SK-N-SH (cell line): ENCODE measurements at regions not wholly inside any gene's neighbourhood (a gene's known extent, or its start where the extent isn't known, plus 50 kb on each side); places are given as distances from the start of the nearest gene placed in this dataset.

Experiments
- CTCF ChIA-PET: fragments of 300-600, 350-600 bp; formaldehyde crosslinking; extraction: SDS; loops from one replicate; lab custom pipeline; 2021; lab: Yijun Ruan, JAX
- POLR2A ChIA-PET: fragments of 350-600 bp; sonication (Branson Sonifier 250); formaldehyde crosslinking; extraction: SDS; loops from one replicate; lab custom pipeline; 2020; ENCODE audit warnings: antibody characterized with exemption, inconsistent platforms; lab: Yijun Ruan, JAX
- DNase-seq: peaks from one replicate; pipeline ENCODE4 v3.0.0; 2012
- H2AFZ ChIP-seq: fragments of 200-600 bp; sonication (generic); 2 replicates; pipeline ENCODE4 v1.8.1; 2016; ENCODE audit warnings: antibody characterized with exemption, mild to moderate bottlenecking, low read depth
- H3F3A ChIP-seq: fragments of 200-600 bp; sonication (generic); replicated peaks from 2 replicates; pipeline ENCODE3; 2016; ENCODE audit warnings: antibody characterized with exemption, mild to moderate bottlenecking; ENCODE audit not compliant: insufficient read depth
- H3K27ac ChIP-seq, 2 experiments: fragments of 200-500 bp in 1 of 2; fragments of 200-600 bp in 1 of 2; sonication (Bioruptor generic) in 1 of 2; sonication (generic), shearing (Covaris generic) in 1 of 2; 2 replicates each; pipeline versions ENCODE4 v1.5.1 to v1.6.1; 2014 to 2016; ENCODE audit warnings: low read depth in 2 of 2, inconsistent platforms in 1 of 2, low read length in 1 of 2, mild to moderate bottlenecking in 1 of 2, mixed read lengths in 1 of 2
- H3K27me3 ChIP-seq: fragments of 200-600 bp; sonication (generic), shearing (Covaris generic); 2 replicates; pipeline ENCODE4 v1.6.1; 2016; ENCODE audit warnings: mixed run types; ENCODE audit not compliant: insufficient read depth
- H3K36me3 ChIP-seq, 2 experiments: fragments of 200-500 bp in 1 of 2; fragments of 200-600 bp in 1 of 2; sonication (Bioruptor generic) in 1 of 2; sonication (generic) in 1 of 2; replicated peaks in 1 of 2; 2 replicates each; pipeline versions ENCODE3 to v1.5.1; 2014 to 2016; ENCODE audit warnings: low read length in 1 of 2, mild to moderate bottlenecking in 1 of 2; ENCODE audit not compliant: insufficient read depth in 2 of 2, control insufficient read depth in 1 of 2
- H3K4me1 ChIP-seq, 2 experiments: fragments of 200-500 bp in 1 of 2; fragments of 200-600 bp in 1 of 2; sonication (Bioruptor generic) in 1 of 2; sonication (generic), shearing (Covaris generic) in 1 of 2; 2 replicates each; pipeline versions ENCODE4 v1.5.1 to v1.6.1; 2014 to 2016; ENCODE audit warnings: low read depth in 1 of 2, low read length in 1 of 2, mixed run types in 1 of 2; ENCODE audit not compliant: insufficient read depth in 2 of 2, control insufficient read depth in 1 of 2
- H3K4me2 ChIP-seq: fragments of 200-600 bp; sonication (generic), shearing (Covaris generic); 2 replicates; pipeline ENCODE4 v1.6.1; 2017; ENCODE audit warnings: mixed run types
- H3K4me3 ChIP-seq, 2 experiments: fragments of 200-500 bp in 1 of 2; fragments of 200-600 bp in 1 of 2; sonication (Bioruptor generic) in 1 of 2; sonication (generic), shearing (Covaris generic) in 1 of 2; 2 replicates each; pipeline versions ENCODE4 v1.5.1 to v1.8.1; 2014 to 2016; ENCODE audit warnings: low read depth in 2 of 2, inconsistent platforms in 1 of 2, low read length in 1 of 2, mild to moderate bottlenecking in 1 of 2, mixed read lengths in 1 of 2, moderate library complexity in 1 of 2
- H3K79me2 ChIP-seq: fragments of 200-600 bp; sonication (generic); 2 replicates; pipeline ENCODE4 v1.8.1; 2017; ENCODE audit warnings: mild to moderate bottlenecking; ENCODE audit not compliant: insufficient read depth
- H3K9ac ChIP-seq: fragments of 200-600 bp; sonication (generic); 2 replicates; pipeline ENCODE4 v1.6.1; 2017; ENCODE audit warnings: mixed run types
- H3K9me2 ChIP-seq: fragments of 200-600 bp; sonication (generic); 2 replicates; pipeline ENCODE4 v1.6.1; 2017; ENCODE audit warnings: mixed run types
- H3K9me3 ChIP-seq: fragments of 200-600 bp; sonication (generic); 2 replicates; pipeline ENCODE4 v1.6.1; 2017; ENCODE audit warnings: mixed run types, mild to moderate bottlenecking, moderate library complexity
- H4K20me1 ChIP-seq: fragments of 200-600 bp; sonication (generic); 2 replicates; pipeline ENCODE4 v1.6.1; 2017; ENCODE audit warnings: mild to moderate bottlenecking, mixed run types; ENCODE audit not compliant: insufficient read depth
- EP300 ChIP-seq, 2 experiments: IDR thresholded peaks; 2 replicates each; pipeline versions ENCODE4 v1.4.0 to v1.6.1; 2012; ENCODE audit warnings: borderline replicate concordance in 1 of 2, low read depth in 1 of 2, low read length in 1 of 2
- GATA2 ChIP-seq: sonication (generic); formaldehyde crosslinking; IDR thresholded peaks from 2 replicates; pipeline ENCODE4 v1.5.0; 2020; ENCODE audit warnings: mild to moderate bottlenecking, missing genetic modification reagents
- MXI1 ChIP-seq: IDR thresholded peaks from 2 replicates; pipeline ENCODE4 v1.6.1; 2012; ENCODE audit warnings: mild to moderate bottlenecking, low read depth, low read length, improper control_type of control experiment
- NFIC ChIP-seq: IDR thresholded peaks from 2 replicates; pipeline ENCODE4 v1.4.0; 2012; ENCODE audit warnings: borderline replicate concordance
- NRF1 ChIP-seq: IDR thresholded peaks from 2 replicates; pipeline ENCODE4 v1.6.1; 2012; ENCODE audit warnings: low read depth, mild to moderate bottlenecking, low read length
- RAD21 ChIP-seq: IDR thresholded peaks from 2 replicates; pipeline ENCODE4 v1.6.1; 2012; ENCODE audit warnings: mild to moderate bottlenecking, low read length
- RFX5 ChIP-seq: IDR thresholded peaks from 2 replicates; pipeline ENCODE4 v1.6.1; 2012; ENCODE audit warnings: mild to moderate bottlenecking, improper control_type of control experiment, low read length
- SIN3A ChIP-seq: IDR thresholded peaks from 2 replicates; pipeline ENCODE4 v1.6.1; 2012; ENCODE audit warnings: low read depth, mild to moderate bottlenecking, low read length, moderate library complexity, borderline replicate concordance
- TEAD4 ChIP-seq: IDR thresholded peaks from 2 replicates; pipeline ENCODE4 v1.4.0; 2012; ENCODE audit warnings: mild to moderate bottlenecking, borderline replicate concordance; ENCODE audit not compliant: insufficient read depth
- WGBS: methylation state at CpG from one replicate; pipeline ENCODE4 v1.1.6; 2017; ENCODE audit warnings: low lambda C conversion rate; 5-methylcytosine and 5-hydroxymethylcytosine counted together
- TF ChIP-seq, protein P1 (sequence below): IDR thresholded peaks from 2 replicates; pipeline ENCODE4 v1.6.1; 2012; ENCODE audit warnings: mild to moderate bottlenecking, low read depth, low read length, moderate library complexity
- TF ChIP-seq, protein P2 (sequence below): IDR thresholded peaks from 2 replicates; pipeline ENCODE4 v1.4.0; 2012; ENCODE audit warnings: low read depth, borderline replicate concordance

DNA sequence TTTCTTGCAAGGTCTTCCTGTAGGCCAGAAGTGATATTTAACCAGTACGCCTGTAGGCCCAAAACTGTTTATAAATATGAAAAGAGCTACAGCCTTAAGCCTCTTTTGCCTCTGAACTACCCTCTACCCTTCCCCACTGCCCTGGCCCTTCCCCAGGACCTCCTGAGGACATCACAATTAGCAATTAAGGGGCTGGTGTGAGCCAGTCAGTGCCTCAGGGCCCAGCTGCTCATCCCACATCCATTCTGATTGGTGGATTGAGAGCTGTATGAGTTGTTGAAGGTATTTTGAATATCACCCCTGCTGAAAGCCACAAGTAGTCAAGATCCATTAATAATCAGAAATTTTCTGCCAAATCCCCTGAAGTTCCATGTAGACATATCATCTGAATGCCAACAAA, 126.3 kb upstream of the TACR1 start:
- Histone ChIP-seq H3K9me3 (no peaks in the 10 kb centered on the region), H3K9ac (no peak overlapping the region), H3K9me2 (no peaks in the 10 kb centered on the region), H4K20me1 (no peaks in the 10 kb centered on the region), H3K79me2 (no peaks in the 10 kb centered on the region), H2AFZ (no peak overlapping the region), H3K36me3 (no peaks in the 10 kb centered on the region), H3K4me3 (no peak overlapping the region), H3K27me3 (no peaks in the 10 kb centered on the region; the same call in 1 of the 2 replicates), H3F3A (no peaks in the 10 kb centered on the region), H3K27ac (no peak overlapping the region), H3K4me2 (no peak overlapping the region), H3K4me1 (peaks cover 0 to 10% of the 10 kb centered on the region in 2 experiments; a peak in 1 of 4 replicates)
- DNase-seq = no peak
- 62% methylated on average over 1 of the region's 1 CpG for WGBS
- TF ChIP-seq NFIC = no peak
- TF ChIP-seq, protein P1, sequence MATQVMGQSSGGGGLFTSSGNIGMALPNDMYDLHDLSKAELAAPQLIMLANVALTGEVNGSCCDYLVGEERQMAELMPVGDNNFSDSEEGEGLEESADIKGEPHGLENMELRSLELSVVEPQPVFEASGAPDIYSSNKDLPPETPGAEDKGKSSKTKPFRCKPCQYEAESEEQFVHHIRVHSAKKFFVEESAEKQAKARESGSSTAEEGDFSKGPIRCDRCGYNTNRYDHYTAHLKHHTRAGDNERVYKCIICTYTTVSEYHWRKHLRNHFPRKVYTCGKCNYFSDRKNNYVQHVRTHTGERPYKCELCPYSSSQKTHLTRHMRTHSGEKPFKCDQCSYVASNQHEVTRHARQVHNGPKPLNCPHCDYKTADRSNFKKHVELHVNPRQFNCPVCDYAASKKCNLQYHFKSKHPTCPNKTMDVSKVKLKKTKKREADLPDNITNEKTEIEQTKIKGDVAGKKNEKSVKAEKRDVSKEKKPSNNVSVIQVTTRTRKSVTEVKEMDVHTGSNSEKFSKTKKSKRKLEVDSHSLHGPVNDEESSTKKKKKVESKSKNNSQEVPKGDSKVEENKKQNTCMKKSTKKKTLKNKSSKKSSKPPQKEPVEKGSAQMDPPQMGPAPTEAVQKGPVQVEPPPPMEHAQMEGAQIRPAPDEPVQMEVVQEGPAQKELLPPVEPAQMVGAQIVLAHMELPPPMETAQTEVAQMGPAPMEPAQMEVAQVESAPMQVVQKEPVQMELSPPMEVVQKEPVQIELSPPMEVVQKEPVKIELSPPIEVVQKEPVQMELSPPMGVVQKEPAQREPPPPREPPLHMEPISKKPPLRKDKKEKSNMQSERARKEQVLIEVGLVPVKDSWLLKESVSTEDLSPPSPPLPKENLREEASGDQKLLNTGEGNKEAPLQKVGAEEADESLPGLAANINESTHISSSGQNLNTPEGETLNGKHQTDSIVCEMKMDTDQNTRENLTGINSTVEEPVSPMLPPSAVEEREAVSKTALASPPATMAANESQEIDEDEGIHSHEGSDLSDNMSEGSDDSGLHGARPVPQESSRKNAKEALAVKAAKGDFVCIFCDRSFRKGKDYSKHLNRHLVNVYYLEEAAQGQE = no peak
- TF ChIP-seq RAD21 = no peak
- no peak for TF ChIP-seq MXI1
- TF ChIP-seq, protein P2, sequence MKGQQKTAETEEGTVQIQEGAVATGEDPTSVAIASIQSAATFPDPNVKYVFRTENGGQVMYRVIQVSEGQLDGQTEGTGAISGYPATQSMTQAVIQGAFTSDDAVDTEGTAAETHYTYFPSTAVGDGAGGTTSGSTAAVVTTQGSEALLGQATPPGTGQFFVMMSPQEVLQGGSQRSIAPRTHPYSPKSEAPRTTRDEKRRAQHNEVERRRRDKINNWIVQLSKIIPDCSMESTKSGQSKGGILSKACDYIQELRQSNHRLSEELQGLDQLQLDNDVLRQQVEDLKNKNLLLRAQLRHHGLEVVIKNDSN = no peak
- no peak for TF ChIP-seq SIN3A
- ChIA-PET CTCF (interaction anchor here (0.8 to 1.0 kb wide), 2 partner anchors 13 to 38 kb away, joined by 3 read pairs; no protein-coding TSS in a partner anchor), POLR2A (no interaction called here)

DNA sequence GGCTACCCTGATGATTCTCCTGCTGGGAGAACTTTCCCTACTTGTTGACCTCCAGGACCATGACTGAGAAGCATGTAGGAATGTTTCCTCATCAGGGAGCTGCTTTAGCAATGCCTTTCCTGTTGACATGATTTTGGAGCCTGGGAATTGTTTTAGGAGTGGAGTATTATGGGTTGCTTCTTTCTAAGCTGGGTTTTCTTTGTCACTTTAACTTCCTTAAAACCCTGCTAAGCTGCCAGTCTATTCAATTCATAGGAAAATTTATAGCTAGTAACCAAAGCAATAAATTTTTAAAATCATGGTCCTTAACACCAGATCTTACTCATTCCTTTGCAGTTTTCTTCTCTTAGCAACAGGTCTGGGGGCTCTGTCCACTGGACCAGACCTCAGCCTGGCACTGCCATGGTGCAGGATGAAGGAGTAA, 125.6 kb upstream of the TACR1 start:
- no peak overlapping the region for H3K4me2 ChIP-seq
- no peak overlapping the region for H3K4me3 ChIP-seq
- H3K9me2 ChIP-seq = no peaks in the 10 kb centered on the region
- H3K9ac ChIP-seq = no peak overlapping the region
- POLR2A ChIA-PET = no interaction called here
- no peaks in the 10 kb centered on the region for H3K9me3 ChIP-seq
- CTCF ChIA-PET = interaction anchor here (1.2 kb wide), 1 partner anchor 125 kb away, joined by 5 read pairs; the partner anchor contains the start of gene TACR1
- peaks cover 0 to 10% of the 10 kb centered on the region in 2 experiments; a peak in 1 of 4 replicates for H3K4me1 ChIP-seq
- H2AFZ ChIP-seq = no peak overlapping the region
- no peaks in the 10 kb centered on the region for H3K36me3 ChIP-seq
- no peak for DNase-seq
- H3K27me3 ChIP-seq = no peaks in the 10 kb centered on the region; the same call in 1 of the 2 replicates
- no peak overlapping the region for H3K27ac ChIP-seq
- H4K20me1 ChIP-seq = no peaks in the 10 kb centered on the region
- H3F3A ChIP-seq = no peaks in the 10 kb centered on the region
- TF ChIP-seq, protein P1 = no peak
- TF ChIP-seq SIN3A (no peak), RFX5 (no peak), RAD21 (no peak), NRF1 (no peak), TEAD4 (no peak), GATA2 (no peak), EP300 (IDR thresholded peaks at IDR 0.05; ENCODE audit: borderline replicate concordance in 1 of 2, low read depth in 1 of 2, low read length in 1 of 2) (no peak)
- no peaks in the 10 kb centered on the region for H3K79me2 ChIP-seq
